Right cardiac atrium (tissue), 5 donors: ENCODE measurements at regions not wholly inside any gene's neighbourhood (a gene's known extent, or its start where the extent isn't known, plus 50 kb on each side); places are given as distances from the start of the nearest gene placed in this dataset.

Experiments
- ATAC-seq, 2 donors: fragments of 200-7000 bp; cut with Tn5 transposase; one replicate each; pipeline versions ENCODE4 v1.8.0 to v1.9.1; 2020; ENCODE audit warnings: moderate library complexity in 2 of 2, mild to moderate bottlenecking in 1 of 2
- DNase-seq, 3 donors: peaks; one replicate each; pipeline ENCODE4 v3.0.0-alpha.2; 2020
- H3K27ac ChIP-seq: one replicate; pipeline ENCODE4 v1.5.1; 2013; ENCODE audit warnings: mild to moderate bottlenecking, low read length, control low read depth, moderate library complexity
- H3K27me3 ChIP-seq: one replicate; pipeline ENCODE4 v1.6.1; 2013; ENCODE audit not compliant: control insufficient read depth, insufficient read depth
- H3K4me1 ChIP-seq: one replicate; pipeline ENCODE4 v1.6.1; 2013; ENCODE audit warnings: low read length; ENCODE audit not compliant: control insufficient read depth, insufficient read depth
- H3K4me3 ChIP-seq: one replicate; pipeline ENCODE4 v1.5.1; 2013; ENCODE audit warnings: low read length, control low read depth
- H3K9me3 ChIP-seq: one replicate; pipeline ENCODE4 v1.6.1; 2013; ENCODE audit warnings: low read length; ENCODE audit not compliant: control insufficient read depth
- WGBS: extraction: QIAGEN DNeasy Blood & Tissue Kit; methylation state at CpG from one replicate; pipeline ENCODE4 v1.1.7; 2013; 5-methylcytosine and 5-hydroxymethylcytosine counted together
- intact Hi-C, 4 donors: fragments of 100-400 bp; cut with DNase I; formaldehyde crosslinking; loops; one replicate each; pipeline versions ENCODE4 v1.11.0 to v1.14.0; 2022 to 2023
- donor health status: healthy with polysubstance abuse.
- donor health status: DM: no; HTN: yes; CAD: no.
- donor health status: DM: no; HTN: no; CAD: no.
- donor health status: DM: no; HTN: yes; CAD: no; lungs with severe emphysema.
- donor health status: DM: yes; HTN: yes; CAD: no.

DNA sequence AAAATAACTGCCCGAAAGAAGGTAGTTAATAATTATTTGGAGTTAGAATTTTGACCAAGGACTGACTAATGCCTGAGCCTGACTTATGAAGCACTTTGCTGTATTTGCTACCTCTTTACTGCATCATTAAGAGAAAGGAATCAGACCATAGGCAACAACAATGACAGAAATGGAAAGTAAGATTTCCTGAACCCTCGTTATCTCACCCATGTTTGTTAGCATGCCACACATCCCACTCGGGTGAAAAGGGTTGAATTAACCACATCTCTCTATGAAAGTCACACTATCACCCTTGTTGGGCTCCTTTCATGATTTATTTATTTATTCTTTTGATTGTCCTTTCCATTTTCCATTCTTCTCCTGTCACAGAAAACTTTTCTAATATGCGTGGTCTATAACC is 59.6 kb downstream of the OLIG3 start:
- no peak overlapping the region for H3K27ac ChIP-seq
- 78% methylated on average over 4 of the region's 4 CpGs for WGBS
- H3K4me1 ChIP-seq = no peaks in the 10 kb centered on the region
- intact Hi-C loops = no loop called here
- H3K4me3 ChIP-seq = no peak overlapping the region
- H3K27me3 ChIP-seq = no peaks in the 10 kb centered on the region
- H3K9me3 ChIP-seq = no peaks in the 10 kb centered on the region
- ATAC-seq (no peak), DNase-seq (no peak)

DNA sequence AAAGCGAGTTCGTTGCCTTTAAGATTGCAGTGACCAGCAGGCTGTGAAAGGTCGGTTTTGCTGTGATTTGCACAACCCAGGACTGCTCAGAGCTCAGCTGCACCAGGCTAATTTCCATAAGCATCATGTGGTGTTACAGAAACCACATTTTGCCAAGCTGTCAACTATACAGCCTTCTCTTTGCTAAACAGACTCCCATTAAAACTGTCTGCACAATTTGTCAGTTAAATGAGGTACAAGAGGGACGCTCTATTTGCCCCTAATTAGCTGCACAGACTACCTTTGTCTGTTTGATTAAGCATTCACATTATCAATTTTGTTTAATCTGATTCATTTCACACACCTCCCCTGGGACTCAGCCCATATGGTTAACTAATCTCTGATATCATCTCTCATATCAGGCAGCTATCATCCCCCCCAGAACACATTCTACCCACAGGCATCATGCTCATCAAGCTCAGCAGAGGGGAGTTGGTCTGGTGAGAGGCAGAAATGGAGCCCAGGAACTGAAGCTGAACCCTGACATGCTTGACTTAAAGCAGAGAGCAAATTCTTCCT is 62.1 kb downstream of the OLIG3 start:
- Histone ChIP-seq H3K27ac (no peak overlapping the region), H3K27me3 (no peaks in the 10 kb centered on the region), H3K4me3 (no peak overlapping the region), H3K4me1 (no peaks in the 10 kb centered on the region), H3K9me3 (no peaks in the 10 kb centered on the region)
- no peak for ATAC-seq
- 77% methylated on average over 4 of the region's 4 CpGs for WGBS
- DNase-seq = no peak
- intact Hi-C loops = no loop called here

DNA sequence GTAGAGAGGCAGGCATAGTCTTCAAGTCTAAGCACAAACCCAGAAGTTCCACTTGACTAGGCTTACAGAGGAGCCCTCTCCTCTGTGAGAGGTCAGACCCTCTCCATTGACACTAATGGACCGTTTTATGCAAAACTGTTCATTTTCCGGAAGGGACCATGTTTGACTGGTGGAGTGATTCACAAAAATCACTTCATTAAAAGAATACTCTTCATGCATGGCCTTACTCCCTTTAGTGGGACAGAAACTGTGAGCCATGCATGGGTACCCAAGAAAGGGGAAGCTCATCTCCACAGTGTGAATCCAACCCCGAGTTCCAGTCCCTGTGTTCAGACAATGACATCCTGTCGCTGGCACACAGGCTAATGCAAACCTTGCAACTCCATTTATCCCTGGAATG is 63.2 kb downstream of the OLIG3 start:
- DNase-seq = no peak
- Histone ChIP-seq H3K27me3 (no peaks in the 10 kb centered on the region), H3K4me3 (no peak overlapping the region), H3K9me3 (no peaks in the 10 kb centered on the region), H3K27ac (no peak overlapping the region), H3K4me1 (no peaks in the 10 kb centered on the region)
- no peak for ATAC-seq
- intact Hi-C loops = no loop called here
- WGBS = 89% methylated on average over 4 of the region's 4 CpGs

DNA sequence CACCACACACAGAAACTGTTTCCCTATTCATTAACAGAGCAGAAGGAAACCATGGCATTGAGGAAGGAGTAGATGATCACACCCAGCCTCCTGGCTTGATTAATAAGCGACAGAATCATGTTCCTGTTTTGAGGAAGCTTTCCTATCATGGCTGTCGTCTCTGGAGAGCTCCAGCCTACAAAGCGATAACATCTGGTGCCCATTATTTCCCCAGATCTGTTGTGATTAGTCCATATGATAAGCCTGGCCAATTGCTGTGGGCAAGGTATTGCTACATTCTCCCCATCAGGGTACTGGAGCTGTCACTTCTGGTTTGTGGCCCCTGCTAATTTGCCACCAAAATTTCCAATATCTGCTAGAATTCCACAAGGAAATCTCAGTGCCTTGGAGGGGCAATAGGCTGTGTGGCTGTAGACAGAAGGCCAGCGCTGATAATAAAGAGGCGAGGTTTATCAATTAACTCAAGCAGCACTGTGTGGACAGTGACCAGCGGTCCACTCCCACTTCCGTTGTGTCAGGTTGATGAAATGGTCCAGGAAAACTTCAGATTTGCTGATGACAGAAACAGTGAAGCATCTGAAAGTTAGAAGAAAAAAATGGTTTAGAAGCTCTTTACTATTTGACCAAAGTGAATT is 66.4 kb downstream of the OLIG3 start:
- 59% methylated on average over 7 of the region's 7 CpGs for WGBS
- DNase-seq (no peak), ATAC-seq (no peak)
- no peak overlapping the region for H3K27ac ChIP-seq
- intact Hi-C loops = no loop called here
- H3K9me3 ChIP-seq = no peaks in the 10 kb centered on the region
- no peaks in the 10 kb centered on the region for H3K4me1 ChIP-seq
- H3K27me3 ChIP-seq = no peaks in the 10 kb centered on the region
- no peak overlapping the region for H3K4me3 ChIP-seq

DNA sequence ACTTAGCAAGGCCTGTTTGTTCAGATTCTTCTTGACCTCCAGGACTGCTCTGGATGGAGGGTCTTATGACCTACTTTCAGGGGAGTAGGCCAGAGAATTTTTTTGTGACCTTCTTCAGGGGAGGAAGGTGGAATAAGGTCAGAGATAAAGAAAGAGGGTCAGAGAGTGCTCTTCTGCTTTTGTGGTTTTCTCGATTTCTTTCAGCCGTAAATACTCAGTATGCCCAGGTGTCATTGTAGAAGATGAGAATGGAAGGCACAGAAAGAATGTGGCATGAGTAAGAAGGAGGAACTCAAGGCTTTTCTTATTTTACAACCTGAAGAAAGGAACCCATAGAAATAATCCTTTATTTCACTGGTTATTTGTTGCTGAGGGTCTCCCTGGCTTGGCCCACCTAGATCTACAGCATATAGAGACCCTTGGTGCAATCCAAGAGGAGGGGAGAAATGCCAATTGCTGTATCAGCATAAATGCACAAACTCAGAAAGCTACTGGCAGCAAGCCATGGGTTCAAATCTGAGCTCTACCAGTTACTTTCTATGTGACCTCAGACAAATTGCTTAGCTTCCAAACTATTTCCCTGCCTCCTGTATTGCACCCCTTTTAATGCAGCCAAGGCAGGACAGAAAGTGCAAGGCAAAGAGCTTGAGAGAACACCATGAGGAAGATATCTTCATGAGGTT is 68.0 kb downstream of the OLIG3 start:
- H3K4me3 ChIP-seq = no peak overlapping the region
- no peaks in the 10 kb centered on the region for H3K9me3 ChIP-seq
- DNase-seq = no peak
- H3K4me1 ChIP-seq = no peaks in the 10 kb centered on the region
- no peak overlapping the region for H3K27ac ChIP-seq
- intact Hi-C loops = no loop called here
- ATAC-seq = no peak
- 60% methylated on average over 2 of the region's 2 CpGs for WGBS
- H3K27me3 ChIP-seq = no peaks in the 10 kb centered on the region

DNA sequence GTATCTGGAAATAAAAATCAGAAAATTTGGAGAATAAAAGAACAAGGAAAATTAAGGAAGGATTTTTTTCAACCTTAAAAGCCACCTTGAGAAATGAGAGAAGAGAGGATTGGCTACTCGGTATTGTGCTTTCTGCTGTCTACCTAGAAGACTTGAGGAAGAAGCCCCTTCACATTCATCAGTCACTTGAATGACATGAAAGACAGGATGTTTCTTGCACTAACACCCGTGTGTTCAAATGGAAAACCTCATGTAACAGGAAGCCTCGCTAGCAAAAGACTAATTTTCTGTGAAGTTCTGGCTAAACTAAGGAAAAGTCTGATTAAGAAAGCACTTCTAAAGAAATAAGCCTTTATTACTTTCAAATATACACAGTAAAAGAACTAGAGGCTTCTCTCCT is 69.9 kb downstream of the OLIG3 start:
- no peak for DNase-seq
- no peak overlapping the region for H3K4me3 ChIP-seq
- H3K27me3 ChIP-seq = no peaks in the 10 kb centered on the region
- WGBS = 39% methylated on average over 3 of the region's 3 CpGs
- H3K4me1 ChIP-seq = no peaks in the 10 kb centered on the region
- no peak overlapping the region for H3K27ac ChIP-seq
- intact Hi-C loops = no loop called here
- H3K9me3 ChIP-seq = no peaks in the 10 kb centered on the region
- ATAC-seq = no peak

DNA sequence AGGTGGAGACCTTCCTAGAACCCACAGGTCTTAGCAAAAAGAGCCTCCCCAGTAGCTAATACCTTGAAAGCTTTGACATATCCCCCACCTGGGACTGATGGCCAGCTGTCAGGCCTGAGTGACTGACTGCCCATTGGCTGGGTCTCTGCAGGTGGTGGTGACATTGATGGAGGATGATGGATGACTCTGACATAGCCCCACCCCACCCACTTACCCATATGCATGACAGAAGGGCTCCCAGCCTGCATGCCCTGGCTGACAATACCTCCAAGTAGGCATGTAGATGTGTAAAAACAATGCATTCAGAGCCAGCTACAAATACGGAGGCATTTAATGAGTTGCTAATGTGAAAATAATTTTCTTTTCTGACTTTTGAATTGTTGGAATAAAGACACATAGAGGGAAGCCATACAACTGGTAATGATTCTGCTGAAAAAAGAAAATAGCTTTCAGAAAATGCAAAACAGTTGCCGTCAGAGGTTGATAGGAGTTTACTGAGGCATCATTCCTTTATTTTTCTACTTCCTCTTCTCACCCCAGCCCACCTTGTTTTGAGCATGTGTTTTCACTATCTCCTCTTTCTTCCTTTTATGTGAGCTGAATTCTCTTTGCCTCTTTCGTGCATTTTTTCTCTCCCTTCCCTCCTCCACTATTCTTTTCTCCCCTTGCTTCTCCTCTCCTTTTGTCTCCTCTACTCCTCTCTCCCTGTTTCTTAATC is 70.6 kb downstream of the OLIG3 start:
- Histone ChIP-seq H3K27me3 (no peaks in the 10 kb centered on the region), H3K9me3 (no peaks in the 10 kb centered on the region), H3K4me1 (no peaks in the 10 kb centered on the region), H3K4me3 (no peak overlapping the region), H3K27ac (no peak overlapping the region)
- WGBS = 51% methylated on average over 3 of the region's 3 CpGs
- ATAC-seq (no peak), DNase-seq (no peak)
- intact Hi-C loops = no loop called here

DNA sequence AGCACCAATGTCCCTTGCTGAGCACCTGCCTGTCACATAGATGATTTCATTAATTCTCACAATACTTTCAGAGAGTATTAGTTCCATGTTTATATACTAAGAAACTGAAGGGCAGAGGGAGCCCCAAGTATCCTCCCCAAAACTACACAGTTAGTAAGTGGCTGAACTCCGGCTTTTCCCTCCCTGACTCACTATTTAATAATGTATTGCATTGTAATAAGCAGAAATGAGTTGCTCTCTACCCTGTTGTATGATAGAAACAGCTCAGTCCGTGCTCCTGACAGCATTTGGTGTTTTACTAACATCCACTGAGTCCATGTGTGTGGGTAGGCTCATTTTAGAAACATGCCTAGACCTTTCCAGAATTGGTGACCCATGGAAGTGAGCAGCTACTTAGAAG is 76.8 kb downstream of the OLIG3 start:
- Histone ChIP-seq H3K4me3 (no peak overlapping the region), H3K27me3 (no peaks in the 10 kb centered on the region), H3K27ac (no peak overlapping the region), H3K9me3 (no peaks in the 10 kb centered on the region), H3K4me1 (no peaks in the 10 kb centered on the region)
- 82% methylated on average over 2 of the region's 2 CpGs for WGBS
- DNase-seq (no peak), ATAC-seq (no peak)
- intact Hi-C loops = loop anchor here in 1 of 4 donors (10.0 kb wide), 1 partner anchor 143 kb away; no protein-coding TSS in a partner anchor

DNA sequence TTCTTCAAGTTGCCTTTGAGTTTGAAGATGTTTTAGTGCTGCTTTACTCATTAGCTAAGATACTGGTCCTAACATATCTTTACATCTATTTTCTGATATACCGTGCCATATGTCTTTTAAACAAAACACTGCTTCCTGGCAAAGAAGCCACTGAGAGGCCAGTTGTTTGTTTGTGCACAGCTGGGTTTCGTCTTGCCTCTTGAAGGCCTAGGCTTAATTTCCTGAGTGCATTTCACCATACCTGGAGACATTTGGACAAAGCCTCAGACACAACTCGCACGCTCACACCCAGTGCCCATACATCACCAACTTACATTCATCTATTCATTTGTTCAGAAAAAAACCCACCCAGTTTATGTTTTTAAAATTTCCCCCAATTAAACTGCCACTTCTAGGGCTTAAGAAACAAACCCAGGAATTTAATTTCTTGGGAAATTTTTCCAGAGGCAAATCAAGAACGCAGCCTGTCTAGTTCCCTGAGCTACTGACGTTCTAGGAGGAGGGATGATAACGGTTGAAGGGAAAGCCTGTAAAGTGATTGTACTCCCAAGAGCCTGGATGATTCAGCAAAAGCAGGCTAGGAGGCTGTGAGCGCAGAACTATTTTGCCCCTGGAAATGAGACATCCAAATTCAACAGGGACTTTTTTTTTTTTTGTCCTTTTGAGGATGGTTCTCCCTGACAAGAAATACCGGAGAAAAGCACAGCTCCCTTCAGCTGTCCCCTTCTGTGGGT is 77.7 kb downstream of the OLIG3 start:
- 53% methylated on average over 9 of the region's 9 CpGs for WGBS
- DNase-seq = peak in 1 of 3 donors; percentile 13
- intact Hi-C loops = loop anchor here in 1 of 4 donors (10.0 kb wide), 1 partner anchor 142 kb away; no protein-coding TSS in a partner anchor
- Histone ChIP-seq H3K27me3 (no peaks in the 10 kb centered on the region), H3K4me1 (no peaks in the 10 kb centered on the region), H3K9me3 (no peaks in the 10 kb centered on the region), H3K4me3 (no peak overlapping the region), H3K27ac (no peak overlapping the region)
- ATAC-seq = peak; percentile 84

DNA sequence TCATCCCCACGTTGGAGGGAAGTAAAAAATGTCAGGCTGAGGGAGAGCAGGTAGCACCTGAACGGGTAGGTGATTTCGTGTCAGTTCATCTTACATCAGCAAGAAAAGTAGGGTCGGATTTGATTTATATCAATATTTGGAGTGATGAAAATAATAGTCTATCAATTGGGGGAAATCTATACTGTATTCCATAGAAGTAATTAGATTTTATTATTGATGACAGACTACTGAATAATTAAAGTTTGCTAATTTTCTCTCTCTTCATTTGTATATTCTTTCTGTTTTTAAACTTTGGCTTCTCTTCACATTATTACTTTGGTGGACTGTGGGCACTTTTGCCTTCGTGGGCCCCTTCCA is 78.4 kb downstream of the OLIG3 start:
- ATAC-seq (no peak), DNase-seq (no peak)
- no peaks in the 10 kb centered on the region for H3K27me3 ChIP-seq
- no peaks in the 10 kb centered on the region for H3K9me3 ChIP-seq
- no peaks in the 10 kb centered on the region for H3K4me1 ChIP-seq
- no peak overlapping the region for H3K4me3 ChIP-seq
- WGBS = 42% methylated on average over 5 of the region's 5 CpGs
- intact Hi-C loops = loop anchor here in 1 of 4 donors (10.0 kb wide), 1 partner anchor 141 kb away; no protein-coding TSS in a partner anchor
- no peak overlapping the region for H3K27ac ChIP-seq
